Medulla oblongata (tissue), 1 donor: ENCODE measurements at regions not wholly inside any gene's neighbourhood (a gene's known extent, or its start where the extent isn't known, plus 50 kb on each side); places are given as distances from the start of the nearest gene placed in this dataset.
"Not testable (repeated sequence)": the region's sequence is repeated elsewhere in the genome, so short reads cannot be mapped to it uniquely, and the experiment has no call there.

Source experiments
- DNase-seq: peaks from one replicate; pipeline ENCODE4 v3.0.0-alpha.2; 2015; ENCODE audit errors: extremely low spot score

DNA sequence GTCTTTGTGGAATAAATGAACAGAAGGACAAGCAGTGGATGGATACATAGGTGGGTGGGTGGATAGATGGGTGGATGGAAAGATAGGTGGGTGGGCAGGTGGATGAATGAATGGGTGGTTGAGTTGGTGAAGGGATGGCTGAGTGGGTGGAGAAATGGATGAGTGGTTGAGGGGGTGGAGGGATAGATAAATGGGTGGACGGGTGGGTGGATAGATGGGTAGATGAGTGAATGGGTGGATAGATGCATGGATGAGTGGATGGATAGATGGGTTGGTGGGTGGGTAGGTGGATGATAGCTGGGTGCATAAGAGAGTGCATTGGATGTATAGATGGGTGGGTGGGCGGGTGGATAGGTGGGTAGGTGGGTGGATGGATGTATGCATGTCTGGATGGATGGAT lies 63.5 kb downstream of the UNC93B1 start:
- DNase-seq = not testable (repeated sequence)

DNA sequence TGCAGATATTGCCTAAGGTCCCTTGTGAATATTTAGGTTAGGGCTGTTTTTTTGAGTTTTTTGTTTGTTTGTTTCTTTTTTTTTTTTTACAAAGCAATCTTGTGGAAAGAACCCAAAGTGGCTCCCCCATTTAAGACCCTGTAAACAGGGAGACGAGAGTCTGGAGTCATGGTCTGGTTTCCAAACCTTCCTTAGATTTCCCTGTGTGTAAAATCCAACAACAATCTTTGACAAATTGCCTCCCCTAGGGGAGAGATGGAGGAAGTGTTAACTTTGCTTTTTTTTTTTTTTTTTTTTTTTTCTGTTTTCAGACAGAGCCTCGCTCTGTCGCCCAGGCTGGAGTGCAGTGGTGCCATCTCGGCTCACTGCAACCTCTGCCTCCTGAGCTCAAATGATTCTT lies 64.9 kb downstream of the UNC93B1 start:
- DNase-seq = not testable (repeated sequence)

DNA sequence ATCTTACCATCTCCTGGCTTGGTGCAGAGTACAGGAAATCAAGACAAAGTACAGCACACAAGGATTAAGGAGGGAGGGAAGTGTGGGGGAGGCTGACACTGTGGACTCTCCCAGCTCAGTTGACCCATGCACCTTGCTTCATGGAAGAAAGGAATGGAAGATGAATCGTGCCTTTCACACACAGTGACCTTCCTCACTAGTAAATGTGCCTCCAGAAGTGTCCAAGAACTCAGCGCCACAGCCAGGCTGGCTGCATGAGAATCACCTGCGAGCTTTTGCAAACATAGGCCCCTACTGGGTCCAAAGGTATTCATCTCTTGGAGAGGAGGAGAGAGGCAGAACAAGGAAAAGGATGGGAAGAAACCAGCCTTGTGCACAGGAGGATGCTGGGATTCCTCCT lies 65.5 kb downstream of the UNC93B1 start:
- DNase-seq = not testable (repeated sequence)

DNA sequence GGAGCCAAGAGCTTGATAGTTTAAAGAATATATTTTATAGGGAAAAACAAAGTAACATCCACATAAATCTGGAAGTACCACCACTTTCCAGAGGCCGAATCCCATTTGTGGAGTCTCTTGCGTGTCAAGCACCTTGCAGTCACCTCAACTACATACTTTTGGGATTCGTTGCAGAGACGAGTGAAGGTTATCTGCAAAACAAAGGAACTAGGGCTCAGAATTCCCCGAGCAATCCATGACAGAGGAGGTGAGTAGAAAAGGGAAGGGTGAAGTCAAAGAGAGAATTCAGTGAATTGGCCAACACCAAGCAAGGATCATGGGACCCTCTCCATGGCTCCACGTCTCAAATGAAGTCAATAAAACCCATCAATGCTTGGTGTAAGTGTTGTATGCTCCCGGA lies 80.3 kb downstream of the UNC93B1 start:
- DNase-seq = not testable (repeated sequence)

DNA sequence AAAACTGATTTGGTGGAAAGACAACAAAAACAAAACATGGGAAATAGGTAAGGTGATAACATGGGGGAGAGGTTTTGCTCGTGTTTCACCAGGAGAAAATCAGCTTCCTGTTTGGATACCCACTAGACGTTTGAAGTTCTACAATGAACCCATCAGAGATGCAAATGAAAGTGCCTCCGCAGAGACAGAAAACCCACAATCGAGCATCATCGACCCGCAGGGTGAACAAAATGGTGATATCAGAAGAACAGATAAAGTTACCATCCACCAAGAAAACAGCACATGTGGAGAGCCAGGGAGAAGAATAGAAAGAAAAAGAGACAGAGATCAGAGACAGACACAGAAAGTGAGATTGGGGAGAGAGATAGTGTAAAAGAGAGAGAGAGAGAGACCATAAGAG lies 83.4 kb downstream of the UNC93B1 start:
- DNase-seq = not testable (repeated sequence)

DNA sequence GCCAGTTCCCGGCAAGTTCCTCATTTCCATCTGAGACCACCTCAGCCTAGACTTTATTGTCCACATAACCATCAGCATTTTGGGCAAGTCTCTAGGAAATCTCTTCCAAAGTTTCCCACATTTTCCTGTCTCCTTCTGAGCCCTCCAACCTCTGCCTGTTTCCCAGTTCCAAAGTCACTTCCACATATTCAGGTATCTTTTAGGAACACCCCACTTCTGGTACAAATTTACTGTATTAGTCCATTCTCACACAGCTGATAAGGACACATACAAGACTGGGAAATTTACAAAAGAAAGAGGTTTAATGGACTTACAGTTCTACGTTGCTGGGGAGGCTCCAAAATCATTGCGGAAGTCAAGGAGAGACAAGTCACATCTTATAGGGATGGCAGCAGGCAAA lies 91.7 kb downstream of the UNC93B1 start:
- not testable (repeated sequence) for DNase-seq

DNA sequence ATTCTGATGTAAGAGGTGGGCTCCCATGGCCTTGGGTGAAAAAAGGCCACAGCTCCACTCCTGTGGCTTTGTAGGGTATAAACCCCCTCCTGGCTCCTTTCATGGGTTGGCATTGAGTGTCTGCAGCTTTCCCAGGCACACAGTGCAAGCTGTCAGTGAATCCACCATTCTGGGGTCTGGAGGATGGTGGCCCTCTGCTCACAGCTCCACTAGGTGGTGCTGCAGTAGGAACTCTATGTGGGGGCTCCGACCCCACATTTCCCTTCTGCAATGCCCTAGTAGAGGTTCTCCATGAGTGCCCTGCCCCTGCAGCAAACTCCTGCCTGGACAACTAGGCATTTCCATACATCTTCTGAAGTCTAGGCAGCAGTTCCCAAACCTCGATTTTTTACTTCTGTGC lies 92.7 kb downstream of the UNC93B1 start:
- not testable (repeated sequence) for DNase-seq

DNA sequence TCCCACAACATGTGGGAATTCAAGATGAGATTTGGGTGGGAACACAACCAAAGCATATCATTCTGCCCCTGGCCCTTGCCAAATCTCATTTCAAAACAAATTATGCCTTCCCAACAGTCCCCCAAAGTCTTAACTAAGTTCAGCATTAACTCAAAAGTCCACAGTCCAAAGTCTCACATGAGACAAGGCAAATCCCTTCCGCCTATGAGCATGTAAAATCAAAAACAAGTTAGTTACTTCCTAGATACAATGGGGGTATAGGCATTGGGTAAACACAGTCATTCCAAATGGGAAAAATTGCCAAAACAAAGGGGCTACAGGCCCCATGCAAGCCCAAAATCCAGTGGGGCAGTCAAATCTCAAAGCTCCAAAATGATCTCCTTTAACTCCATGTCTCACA lies 93.1 kb downstream of the UNC93B1 start:
- DNase-seq = not testable (repeated sequence)

DNA sequence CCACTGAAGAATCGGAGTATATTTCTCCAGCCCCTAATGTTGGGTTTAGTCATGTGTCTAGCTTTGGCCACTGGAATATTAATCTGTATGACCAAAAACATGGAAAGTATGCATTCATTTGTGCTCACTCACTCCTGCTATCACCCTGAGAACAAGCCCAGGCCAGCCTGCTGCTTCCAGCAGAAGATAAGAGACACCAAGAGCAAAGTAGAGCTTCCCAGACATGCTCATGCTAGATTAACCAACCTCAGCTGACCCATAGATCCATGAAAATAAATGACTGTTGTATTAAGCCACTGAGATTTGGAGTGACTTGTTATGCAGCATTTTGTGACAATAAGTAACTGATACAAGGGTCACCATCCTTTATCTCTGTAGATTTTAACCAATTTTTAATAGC lies 96.9 kb downstream of the UNC93B1 start:
- DNase-seq = not testable (repeated sequence)

DNA sequence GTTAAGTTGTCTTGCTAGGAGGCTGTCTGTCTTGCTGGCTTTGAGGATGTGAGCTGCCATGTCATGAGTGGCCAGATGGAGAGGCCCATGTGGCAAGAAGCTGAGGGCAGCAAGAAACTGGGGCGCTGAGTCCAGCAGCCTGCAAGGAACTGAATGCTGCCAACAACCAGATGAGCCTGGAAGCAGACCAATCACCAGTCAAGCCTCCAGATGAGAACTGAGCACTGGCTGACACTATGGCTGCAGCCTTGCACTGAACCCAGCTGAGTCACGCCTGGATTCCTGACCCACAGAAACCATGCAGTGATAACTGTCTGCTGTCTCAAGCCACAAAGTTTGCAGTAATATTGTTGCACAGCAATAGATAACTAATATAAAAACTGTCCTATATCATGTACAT lies 104.4 kb downstream of the UNC93B1 start:
- DNase-seq = not testable (repeated sequence)

DNA sequence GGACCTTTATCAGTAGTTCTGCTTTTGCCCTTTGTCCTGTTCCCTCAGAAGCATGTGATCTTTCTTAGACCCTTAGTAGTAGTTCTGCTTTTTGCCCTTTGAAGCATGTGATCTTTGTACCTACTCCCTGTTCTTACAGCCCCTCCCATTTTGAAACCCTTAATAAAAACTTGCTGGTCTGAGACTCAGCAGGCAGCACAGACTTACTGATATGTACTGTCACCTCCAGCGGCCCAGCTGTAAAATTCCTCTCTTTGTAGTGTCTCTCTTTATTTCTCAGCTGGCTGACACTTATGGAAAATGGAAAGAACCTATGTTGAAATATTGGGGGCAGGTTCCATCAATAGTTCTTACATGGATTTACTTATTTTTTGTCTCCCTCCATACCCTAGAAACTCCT lies 110.4 kb downstream of the UNC93B1 start:
- not testable (repeated sequence) for DNase-seq

DNA sequence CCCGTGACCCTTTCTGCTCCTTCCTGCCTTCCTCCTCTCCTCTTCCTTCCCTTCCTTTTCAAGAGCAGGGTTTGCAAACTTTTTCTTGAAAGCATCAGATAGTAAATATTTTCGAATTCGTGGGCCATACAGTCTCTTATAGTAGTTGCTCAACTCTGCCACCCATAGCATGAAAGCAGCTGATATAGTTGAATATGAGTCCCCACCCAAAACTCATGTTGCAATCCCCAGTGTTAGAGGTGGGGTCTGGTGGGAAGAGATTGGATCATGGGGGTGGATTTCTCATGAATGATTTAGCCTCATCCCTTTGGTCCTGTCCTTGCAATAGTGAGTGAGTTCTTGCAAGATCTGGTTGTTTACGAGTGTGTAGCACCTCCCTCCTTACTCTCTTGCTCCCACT lies 114.3 kb downstream of the UNC93B1 start:
- not testable (repeated sequence) for DNase-seq

DNA sequence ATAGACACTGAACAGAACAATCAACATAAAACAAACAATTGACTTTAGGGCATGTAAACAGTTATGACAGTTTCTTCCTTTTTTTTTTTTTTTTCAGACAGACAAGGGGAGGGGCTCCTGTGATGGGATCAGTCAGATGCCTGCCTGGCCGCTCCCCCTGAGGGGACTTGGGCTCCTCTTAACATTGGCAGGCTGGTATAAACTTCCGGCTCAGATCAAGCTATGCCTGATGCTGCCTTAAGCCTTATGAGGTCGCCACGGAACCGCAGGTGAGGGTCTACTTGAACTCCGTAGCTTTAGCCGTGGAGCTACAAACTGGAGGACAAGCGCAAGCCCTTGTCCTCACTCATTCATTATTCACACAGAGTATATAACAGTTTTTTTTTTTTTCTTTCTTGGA lies 115.8 kb downstream of the UNC93B1 start:
- not testable (repeated sequence) for DNase-seq

DNA sequence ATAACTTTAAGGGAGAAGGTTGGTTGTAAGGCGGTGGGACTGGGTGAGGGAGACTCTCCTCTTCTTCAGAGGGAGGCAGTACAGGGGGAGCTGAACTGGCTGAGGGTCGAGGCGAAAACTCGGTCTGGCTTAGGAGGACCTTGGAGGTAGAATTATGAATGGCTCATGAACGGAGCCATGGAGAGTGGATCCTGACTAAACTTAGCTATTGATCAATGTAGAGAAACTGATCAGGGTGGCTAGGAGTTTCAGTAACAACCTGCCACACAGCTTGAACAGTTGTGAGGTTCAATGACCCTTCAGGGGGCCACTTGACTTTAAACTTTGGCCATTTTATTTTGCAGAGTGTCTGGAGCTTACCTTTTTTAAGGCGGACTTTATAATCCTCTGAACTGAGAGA lies 117.2 kb downstream of the UNC93B1 start:
- not testable (repeated sequence) for DNase-seq

DNA sequence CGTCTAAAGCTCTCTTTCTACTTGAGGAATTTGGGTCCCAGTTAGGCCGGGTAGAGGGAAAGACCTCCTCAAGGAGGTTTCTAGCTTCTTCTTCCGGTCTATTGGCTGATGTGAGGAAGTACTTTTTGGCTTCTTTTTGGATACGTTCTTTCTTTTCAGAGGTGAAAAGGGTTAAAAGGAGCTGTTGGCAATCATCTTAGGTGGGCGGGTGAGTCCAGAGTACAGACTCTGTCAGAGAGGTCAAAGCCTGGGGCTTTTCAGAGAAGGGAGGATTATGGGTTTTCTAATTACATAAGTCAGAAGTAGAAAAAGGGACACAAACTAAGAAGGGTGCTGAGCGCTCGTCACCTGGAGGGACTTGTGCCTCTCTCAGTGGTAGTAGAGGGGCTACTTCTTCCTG lies 117.7 kb downstream of the UNC93B1 start:
- DNase-seq = not testable (repeated sequence)

DNA sequence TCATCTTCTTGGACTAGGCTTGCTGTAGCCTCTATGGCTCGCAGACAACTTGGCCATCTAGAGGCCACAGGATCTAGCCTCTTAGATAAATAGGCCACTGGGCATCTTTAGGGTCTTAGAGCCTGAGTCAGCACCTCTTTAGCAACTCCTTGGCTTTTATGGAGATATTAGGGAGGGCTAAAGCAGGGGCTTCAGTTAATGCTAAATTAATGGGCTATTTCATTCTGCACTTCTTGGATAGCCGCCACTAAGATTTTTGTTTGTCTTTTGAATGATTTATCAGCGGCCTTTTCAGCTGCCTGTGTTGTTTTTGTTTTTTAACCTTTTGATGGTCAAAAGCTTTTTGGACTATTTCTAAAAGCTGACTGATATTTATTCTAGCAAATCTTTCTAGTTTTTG lies 118.3 kb downstream of the UNC93B1 start:
- not testable (repeated sequence) for DNase-seq

DNA sequence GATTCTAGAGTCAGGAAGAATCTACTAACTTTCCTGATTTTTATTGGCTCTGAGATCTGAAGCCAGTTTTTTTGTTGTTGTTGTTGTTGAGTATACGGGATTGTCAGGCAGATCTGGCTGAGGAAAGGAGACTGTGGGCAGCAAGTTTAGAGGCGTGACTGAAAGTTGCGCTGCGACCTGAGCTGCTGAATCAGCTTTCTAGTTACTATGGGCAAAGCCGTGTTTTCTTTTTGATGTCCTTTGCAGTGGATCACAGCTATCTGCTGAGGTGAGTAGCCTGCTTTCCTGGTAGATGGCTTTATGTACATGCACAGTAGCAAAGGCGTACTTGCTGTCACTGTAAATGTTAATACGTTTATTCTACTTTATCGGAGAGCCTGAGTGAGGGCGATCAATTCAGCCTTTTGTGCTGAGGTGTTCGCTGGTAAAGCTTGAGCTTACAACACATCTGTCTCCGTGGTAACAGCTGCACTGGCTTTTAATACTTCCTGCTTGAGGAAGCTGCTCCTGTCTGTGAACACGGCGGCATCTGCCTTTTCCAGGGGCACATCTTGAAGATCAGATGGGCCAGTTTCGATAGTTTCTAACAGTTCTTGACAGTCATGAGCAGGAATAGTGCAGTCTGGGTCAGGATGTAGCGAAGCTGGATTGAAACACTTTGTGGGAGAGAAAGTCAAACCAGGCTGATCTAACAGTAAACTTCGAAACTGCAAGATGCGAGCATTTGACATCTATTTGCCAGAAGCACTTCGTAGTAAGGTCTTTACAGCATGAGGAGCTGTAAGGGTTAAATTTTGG lies 118.9 kb downstream of the UNC93B1 start:
- not testable (repeated sequence) for DNase-seq

DNA sequence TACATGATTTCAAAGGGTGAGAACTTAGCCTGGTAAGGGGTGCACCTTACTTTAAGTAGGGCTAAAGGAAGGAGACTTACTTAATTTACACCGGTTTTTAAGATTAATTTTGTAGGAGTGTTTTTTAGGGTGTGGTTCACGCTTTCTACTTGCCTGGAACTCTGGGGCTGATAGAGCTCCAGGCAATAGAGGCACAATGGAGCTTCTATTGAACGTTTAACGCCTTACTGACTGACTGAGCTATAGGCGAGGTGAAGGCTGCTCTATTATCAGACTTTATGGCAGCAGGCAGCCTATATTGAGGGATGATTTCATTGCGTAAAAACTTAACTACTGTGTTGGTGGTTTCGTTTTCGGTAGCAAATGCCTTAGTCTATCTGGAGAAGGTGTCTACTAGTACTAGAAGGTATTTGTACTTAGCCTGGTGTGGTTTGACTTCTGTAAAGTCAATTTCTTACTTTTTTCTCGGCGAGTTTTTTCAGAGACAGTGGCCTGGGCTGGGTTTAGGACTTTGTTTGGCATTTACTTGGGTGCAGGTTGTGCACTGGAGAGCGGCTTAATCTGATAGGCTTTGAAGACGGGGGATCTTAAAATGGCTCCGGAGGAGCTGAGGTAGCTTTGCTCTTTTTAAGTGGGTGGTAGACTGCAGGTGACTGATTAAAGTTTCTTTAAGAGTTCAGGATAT lies 119.7 kb downstream of the UNC93B1 start:
- DNase-seq = not testable (repeated sequence)

DNA sequence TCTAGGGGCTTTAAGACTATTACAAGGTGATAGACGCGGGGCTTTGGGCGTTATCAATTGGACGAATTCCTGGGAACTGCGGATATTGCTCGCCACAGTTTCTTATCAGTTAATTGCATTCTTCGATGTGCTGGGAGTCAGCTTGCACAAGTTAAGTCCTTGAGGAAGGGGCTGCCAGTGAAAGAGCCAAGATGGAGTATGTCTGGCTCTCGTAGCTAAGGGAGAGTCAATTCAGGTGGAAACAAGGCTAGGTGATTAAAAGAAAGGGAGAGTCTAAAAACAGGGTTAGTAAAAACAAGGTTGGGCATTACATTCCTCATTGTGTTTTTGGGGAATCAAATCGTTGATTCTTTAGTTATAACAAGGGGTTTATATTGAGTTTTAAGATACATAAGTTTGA lies 121.6 kb downstream of the UNC93B1 start:
- not testable (repeated sequence) for DNase-seq

DNA sequence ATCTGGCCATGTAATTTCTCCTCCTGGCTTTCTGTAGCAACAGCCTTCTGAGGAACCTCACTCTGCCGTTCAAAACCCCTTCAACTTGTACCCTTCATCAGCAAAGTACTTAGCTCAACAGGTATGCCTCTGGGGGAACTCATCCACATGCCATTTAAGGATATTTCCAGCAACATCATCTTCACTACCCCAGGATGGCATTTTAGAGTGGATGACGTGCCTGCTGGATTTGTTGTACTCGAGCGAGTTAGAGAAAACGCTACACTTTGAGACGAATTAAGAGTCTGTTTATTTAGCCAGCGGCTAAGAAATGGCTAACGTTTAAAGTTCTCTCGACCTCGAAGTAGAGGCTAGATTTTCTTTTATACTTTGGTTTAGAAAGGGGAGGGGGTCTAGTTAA lies 122.1 kb downstream of the UNC93B1 start:
- not testable (repeated sequence) for DNase-seq

DNA sequence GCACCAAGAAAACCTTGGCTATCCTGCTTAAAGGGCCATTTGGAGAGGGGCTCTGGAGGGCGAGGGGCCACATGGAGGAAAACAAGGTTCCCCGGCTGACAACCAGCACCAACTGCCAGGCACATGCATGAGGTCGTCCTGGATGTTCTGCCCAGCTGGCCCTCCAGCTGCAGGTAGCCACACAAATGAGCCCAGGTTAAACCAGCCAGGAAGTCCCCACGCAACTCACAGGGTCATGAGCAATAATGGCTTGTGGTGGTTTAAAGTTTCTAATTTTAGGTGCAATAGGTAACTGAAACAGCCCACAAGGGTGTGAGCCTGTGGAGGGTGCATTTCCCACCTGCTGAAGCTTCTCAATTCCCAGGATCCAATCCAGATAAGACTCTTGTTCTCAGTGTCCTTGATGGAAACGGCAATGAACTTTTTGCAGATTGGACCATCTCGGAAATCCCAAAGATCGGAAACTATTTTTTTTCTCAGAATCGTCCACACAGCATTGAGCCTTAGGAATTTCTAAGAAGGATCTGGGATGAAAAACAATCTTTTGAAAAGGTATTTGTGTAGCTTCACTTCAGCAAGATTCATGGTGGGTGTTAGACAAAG lies 123.2 kb downstream of the UNC93B1 start:
- DNase-seq = not testable (repeated sequence)

DNA sequence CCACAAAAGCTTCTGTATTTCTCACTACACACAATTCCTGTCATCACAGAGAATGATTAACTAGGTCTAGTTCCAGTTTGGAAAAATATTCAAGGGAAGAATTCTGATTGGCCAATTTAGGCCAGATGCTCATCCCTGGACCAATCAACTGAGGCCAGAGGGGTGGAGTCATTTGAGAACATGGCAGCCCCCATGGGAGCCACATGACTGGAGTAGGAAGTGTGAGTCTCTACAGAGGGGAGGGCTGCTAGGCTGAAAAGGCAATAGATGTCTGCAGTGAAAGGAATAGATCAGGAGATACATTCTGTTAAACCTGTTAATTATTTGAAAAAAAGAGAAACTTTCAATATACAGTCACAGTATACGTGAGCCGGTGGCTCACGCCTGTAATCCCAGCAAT lies 125.2 kb downstream of the UNC93B1 start:
- DNase-seq = not testable (repeated sequence)

DNA sequence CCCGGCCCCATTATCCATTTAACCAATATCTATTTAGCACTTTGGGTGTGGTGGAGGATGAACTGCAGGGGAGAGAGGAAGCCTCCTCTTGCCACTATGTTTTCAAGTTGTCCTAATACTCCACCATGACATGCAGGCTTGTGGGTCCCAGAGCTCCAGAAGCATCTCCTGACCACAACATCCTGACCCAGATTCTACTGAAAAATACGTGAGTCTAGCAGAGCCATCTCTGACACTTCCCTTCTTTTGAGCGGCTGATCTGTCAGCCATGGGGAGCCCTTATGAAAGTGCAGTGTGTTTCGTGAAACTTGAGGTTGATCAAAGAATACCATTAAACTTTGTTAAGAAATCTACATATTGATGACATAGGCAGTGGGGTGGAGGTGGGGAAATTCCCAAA lies 126.6 kb downstream of the UNC93B1 start:
- DNase-seq = not testable (repeated sequence)
